ENCODE measurements at regions not wholly inside any gene's neighbourhood (a gene's known extent, or its start where the extent isn't known, plus 50 kb on each side); places are given as distances from the start of the nearest gene placed in this dataset.
"Not testable (repeated sequence)": the region's sequence is repeated elsewhere in the genome, so short reads cannot be mapped to it uniquely, and the experiment has no call there.

DNA sequence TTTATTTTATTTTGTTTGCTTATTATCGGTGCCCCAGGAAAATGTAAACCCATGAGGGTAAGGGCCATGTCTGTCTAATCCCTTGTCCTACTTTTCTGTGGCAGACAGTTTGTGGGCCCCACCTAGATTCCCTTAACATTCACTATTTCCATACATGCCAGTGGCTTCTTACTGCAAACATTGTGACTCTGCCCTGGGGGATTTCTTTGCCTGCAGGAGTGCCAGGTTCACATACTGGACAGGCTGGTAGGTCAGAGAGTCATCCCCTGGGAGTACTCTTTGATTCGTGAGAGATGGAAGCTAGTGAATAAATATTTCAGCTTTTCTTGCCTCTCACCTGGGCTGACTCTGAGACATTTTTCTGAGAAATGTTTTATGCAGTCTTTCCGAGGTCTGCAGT lies 122.8 kb upstream of the TBX5 start:
- no peak overlapping the region for H3K4me3 ChIP-seq (ENCODE audit: low read depth, low read length)
- no peak for DNase-seq (ENCODE audit: low read depth)
- no peak for TF ChIP-seq MYC (IDR thresholded peaks at IDR 0.05; ENCODE audit: low read depth, low read length)
- TF ChIP-seq, protein P1, sequence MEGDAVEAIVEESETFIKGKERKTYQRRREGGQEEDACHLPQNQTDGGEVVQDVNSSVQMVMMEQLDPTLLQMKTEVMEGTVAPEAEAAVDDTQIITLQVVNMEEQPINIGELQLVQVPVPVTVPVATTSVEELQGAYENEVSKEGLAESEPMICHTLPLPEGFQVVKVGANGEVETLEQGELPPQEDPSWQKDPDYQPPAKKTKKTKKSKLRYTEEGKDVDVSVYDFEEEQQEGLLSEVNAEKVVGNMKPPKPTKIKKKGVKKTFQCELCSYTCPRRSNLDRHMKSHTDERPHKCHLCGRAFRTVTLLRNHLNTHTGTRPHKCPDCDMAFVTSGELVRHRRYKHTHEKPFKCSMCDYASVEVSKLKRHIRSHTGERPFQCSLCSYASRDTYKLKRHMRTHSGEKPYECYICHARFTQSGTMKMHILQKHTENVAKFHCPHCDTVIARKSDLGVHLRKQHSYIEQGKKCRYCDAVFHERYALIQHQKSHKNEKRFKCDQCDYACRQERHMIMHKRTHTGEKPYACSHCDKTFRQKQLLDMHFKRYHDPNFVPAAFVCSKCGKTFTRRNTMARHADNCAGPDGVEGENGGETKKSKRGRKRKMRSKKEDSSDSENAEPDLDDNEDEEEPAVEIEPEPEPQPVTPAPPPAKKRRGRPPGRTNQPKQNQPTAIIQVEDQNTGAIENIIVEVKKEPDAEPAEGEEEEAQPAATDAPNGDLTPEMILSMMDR (IDR thresholded peaks at IDR 0.05; ENCODE audit: low read depth, low read length): no peak
- TF ChIP-seq POLR2A (IDR thresholded peaks at IDR 0.05; ENCODE audit: extremely low read depth, insufficient read length): no peak
- TF ChIP-seq, protein P2, sequence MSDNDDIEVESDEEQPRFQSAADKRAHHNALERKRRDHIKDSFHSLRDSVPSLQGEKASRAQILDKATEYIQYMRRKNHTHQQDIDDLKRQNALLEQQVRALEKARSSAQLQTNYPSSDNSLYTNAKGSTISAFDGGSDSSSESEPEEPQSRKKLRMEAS (IDR thresholded peaks at IDR 0.05; ENCODE audit: low read depth, low read length): no peak

DNA sequence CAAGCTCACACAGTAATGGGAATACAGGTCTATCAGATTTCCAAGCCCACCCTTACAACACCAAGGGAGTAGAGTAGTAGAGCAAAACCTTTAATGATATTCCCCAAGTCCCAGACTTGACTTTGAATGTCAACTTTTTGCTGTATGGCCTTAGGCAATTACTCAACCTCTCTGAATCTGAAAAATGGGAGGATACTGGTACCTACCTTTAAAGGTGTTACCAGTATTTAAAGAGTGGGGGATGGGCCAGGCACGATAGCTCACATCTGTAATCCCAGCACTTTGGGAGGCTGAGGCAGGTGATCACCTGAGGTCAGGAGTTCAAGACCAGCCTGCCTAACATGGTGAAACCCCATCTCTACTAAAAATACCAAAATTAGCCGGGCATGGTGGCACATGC lies 115.2 kb upstream of the TBX5 start:
- H3K4me3 ChIP-seq (ENCODE audit: low read depth, low read length); DNase-seq (ENCODE audit: low read depth): not testable (repeated sequence)

- peak; percentile 10 for DNase-seq (ENCODE audit: low read depth)
- TF ChIP-seq, protein P1 (IDR thresholded peaks at IDR 0.05; ENCODE audit: low read depth, low read length): no peak
- TF ChIP-seq POLR2A (IDR thresholded peaks at IDR 0.05; ENCODE audit: extremely low read depth, insufficient read length) (no peak), MYC (IDR thresholded peaks at IDR 0.05; ENCODE audit: low read depth, low read length) (no peak)
- TF ChIP-seq, protein P2 (IDR thresholded peaks at IDR 0.05; ENCODE audit: low read depth, low read length): no peak
- no peak overlapping the region for H3K4me3 ChIP-seq (ENCODE audit: low read depth, low read length)
These were observed 106.4 kb upstream of the TBX5 start for GRCh38 chr12:114512351-114512750.

DNA sequence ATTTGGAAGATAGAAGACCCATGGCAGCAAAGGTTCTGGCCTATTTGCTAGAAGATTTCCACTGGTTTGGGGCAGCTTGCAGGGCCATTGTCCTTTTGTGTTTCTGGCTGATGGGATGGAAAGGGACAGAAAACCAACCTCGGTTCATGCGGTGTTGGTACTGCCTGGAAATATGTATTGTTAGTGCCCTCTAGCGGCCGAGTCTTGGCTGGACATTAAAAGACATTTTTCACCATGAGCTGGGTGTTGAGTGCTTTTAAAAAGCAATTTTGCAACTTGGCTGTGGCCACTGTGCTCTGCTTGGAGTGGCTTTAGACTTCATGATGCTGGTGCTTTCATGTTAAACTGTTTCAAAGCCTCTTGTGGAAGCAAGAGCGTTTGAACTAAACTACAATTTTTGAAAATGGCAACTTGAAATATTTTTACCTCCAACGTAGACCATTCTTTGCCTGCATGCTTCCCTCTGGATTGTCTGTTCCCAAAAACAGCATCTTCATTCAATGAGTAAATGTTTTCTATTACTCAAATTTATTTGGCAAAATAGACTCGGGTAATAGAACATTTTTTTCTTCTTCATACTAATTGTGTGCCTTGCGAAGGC lies 102.7 kb upstream of the TBX5 start:
- H3K4me3 ChIP-seq (ENCODE audit: low read depth, low read length): no peak overlapping the region
- DNase-seq (ENCODE audit: low read depth): peak; percentile 79
- TF ChIP-seq, protein P2 (IDR thresholded peaks at IDR 0.05; ENCODE audit: low read depth, low read length): peak; percentile 17; the same call in 1 of the 2 replicates
- TF ChIP-seq, protein P1 (IDR thresholded peaks at IDR 0.05; ENCODE audit: low read depth, low read length): peak; percentile 79
- no peak for TF ChIP-seq MYC (IDR thresholded peaks at IDR 0.05; ENCODE audit: low read depth, low read length)

DNA sequence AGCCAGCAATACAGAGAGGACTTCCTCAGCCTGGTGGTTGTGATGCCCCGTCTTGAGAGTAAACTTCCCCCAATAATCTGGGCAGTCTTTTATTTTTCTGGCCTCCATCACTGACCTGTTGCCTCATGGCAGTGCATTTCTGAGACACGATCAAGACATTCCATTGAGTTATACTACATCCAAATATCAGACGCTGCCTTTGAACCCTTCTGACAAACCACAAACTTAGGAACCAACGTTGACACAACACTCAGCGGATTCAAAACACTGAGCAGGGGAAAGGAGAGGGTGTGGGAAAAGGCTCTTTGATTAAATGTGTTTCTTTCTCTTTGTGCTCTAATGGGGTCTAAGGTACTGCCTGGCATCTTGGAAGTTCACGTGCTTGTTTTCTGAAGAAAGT lies 100.7 kb upstream of the TBX5 start:
- TF ChIP-seq POLR2A (IDR thresholded peaks at IDR 0.05; ENCODE audit: extremely low read depth, insufficient read length) (no peak), MYC (IDR thresholded peaks at IDR 0.05; ENCODE audit: low read depth, low read length) (no peak)
- TF ChIP-seq, protein P1 (IDR thresholded peaks at IDR 0.05; ENCODE audit: low read depth, low read length): no peak
- TF ChIP-seq, protein P2 (IDR thresholded peaks at IDR 0.05; ENCODE audit: low read depth, low read length): no peak
- DNase-seq (ENCODE audit: low read depth): no peak
- H3K4me3 ChIP-seq (ENCODE audit: low read depth, low read length): no peak overlapping the region

- no peak for DNase-seq (ENCODE audit: low read depth)
- no peak overlapping the region for H3K4me3 ChIP-seq (ENCODE audit: low read depth, low read length)
- TF ChIP-seq, protein P1 (IDR thresholded peaks at IDR 0.05; ENCODE audit: low read depth, low read length): no peak
- TF ChIP-seq POLR2A (IDR thresholded peaks at IDR 0.05; ENCODE audit: extremely low read depth, insufficient read length) (no peak), MYC (IDR thresholded peaks at IDR 0.05; ENCODE audit: low read depth, low read length) (no peak)
- TF ChIP-seq, protein P2 (IDR thresholded peaks at IDR 0.05; ENCODE audit: low read depth, low read length): no peak
These were observed 98.4 kb upstream of the TBX5 start for GRCh38 chr12:114504311-114504710.
